ENCODE measurements at regions not wholly inside any gene's neighbourhood (a gene's known extent, or its start where the extent isn't known, plus 50 kb on each side); places are given as distances from the start of the nearest gene placed in this dataset.
"Not testable (repeated sequence)": the region's sequence is repeated elsewhere in the genome, so short reads cannot be mapped to it uniquely, and the experiment has no call there.

- H3K9me3 ChIP-seq (ENCODE audit: control insufficient read depth, low read depth, low read length); H3K4me3 ChIP-seq (ENCODE audit: low read length); H3K4me1 ChIP-seq (ENCODE audit: control insufficient read depth, insufficient read depth, low read length); DNase-seq; H3K36me3 ChIP-seq (ENCODE audit: control insufficient read depth, insufficient read depth, low read length); H3K27me3 ChIP-seq (ENCODE audit: control insufficient read depth, insufficient read depth, low read length); H3K27ac ChIP-seq (ENCODE audit: low read length): not testable (repeated sequence)
- 0% methylated on average over 1 of the region's 6 CpGs for WGBS (ENCODE audit: insufficient coverage, low lambda C conversion rate)
These were observed 666.5 kb downstream of the TDRD15 start for GRCh38 chr2:21790311-21790710.

GRCh38 chr2:21792571-21792970, 668.8 kb downstream of the TDRD15 start:
- no peaks in the 10 kb centered on the region for H3K27me3 ChIP-seq (ENCODE audit: control insufficient read depth, insufficient read depth, low read length)
- DNase-seq, result no peak
- H3K4me3 ChIP-seq (ENCODE audit: low read length), result no peak overlapping the region
- H3K4me1 ChIP-seq (ENCODE audit: control insufficient read depth, insufficient read depth, low read length), result no peaks in the 10 kb centered on the region
- H3K36me3 ChIP-seq (ENCODE audit: control insufficient read depth, insufficient read depth, low read length), result no peaks in the 10 kb centered on the region
- H3K27ac ChIP-seq (ENCODE audit: low read length), result no peak overlapping the region
- no peaks in the 10 kb centered on the region for H3K9me3 ChIP-seq (ENCODE audit: control insufficient read depth, low read depth, low read length)

GRCh38 chr2:21793461-21793860, 669.7 kb downstream of the TDRD15 start:
- Histone ChIP-seq H3K4me1 (ENCODE audit: control insufficient read depth, insufficient read depth, low read length) (no peaks in the 10 kb centered on the region), H3K4me3 (ENCODE audit: low read length) (no peak overlapping the region), H3K36me3 (ENCODE audit: control insufficient read depth, insufficient read depth, low read length) (no peaks in the 10 kb centered on the region), H3K9me3 (ENCODE audit: control insufficient read depth, low read depth, low read length) (no peaks in the 10 kb centered on the region), H3K27me3 (ENCODE audit: control insufficient read depth, insufficient read depth, low read length) (no peaks in the 10 kb centered on the region), H3K27ac (ENCODE audit: low read length) (no peak overlapping the region)
- no peak for DNase-seq
- 80% methylated on average over 1 of the region's 1 CpG for WGBS (ENCODE audit: insufficient coverage, low lambda C conversion rate)

- H3K4me1 ChIP-seq (ENCODE audit: control insufficient read depth, insufficient read depth, low read length), result no peaks in the 10 kb centered on the region
- no peaks in the 10 kb centered on the region for H3K36me3 ChIP-seq (ENCODE audit: control insufficient read depth, insufficient read depth, low read length)
- no peaks in the 10 kb centered on the region for H3K9me3 ChIP-seq (ENCODE audit: control insufficient read depth, low read depth, low read length)
- H3K27me3 ChIP-seq (ENCODE audit: control insufficient read depth, insufficient read depth, low read length), result no peaks in the 10 kb centered on the region
- no peak overlapping the region for H3K4me3 ChIP-seq (ENCODE audit: low read length)
- WGBS (ENCODE audit: insufficient coverage, low lambda C conversion rate), result 100% methylated on average over 1 of the region's 2 CpGs
- no peak for DNase-seq
- H3K27ac ChIP-seq (ENCODE audit: low read length), result no peak overlapping the region
These were observed 670.8 kb downstream of the TDRD15 start for GRCh38 chr2:21794611-21795010.

GRCh38 chr2:21800356-21800755, 676.6 kb downstream of the TDRD15 start:
- no peaks in the 10 kb centered on the region for H3K9me3 ChIP-seq (ENCODE audit: control insufficient read depth, low read depth, low read length)
- no peaks in the 10 kb centered on the region for H3K27me3 ChIP-seq (ENCODE audit: control insufficient read depth, insufficient read depth, low read length)
- no peaks in the 10 kb centered on the region for H3K4me1 ChIP-seq (ENCODE audit: control insufficient read depth, insufficient read depth, low read length)
- DNase-seq, result peak in 1 of 2 donors; percentile 2
- H3K27ac ChIP-seq (ENCODE audit: low read length), result no peak overlapping the region
- H3K36me3 ChIP-seq (ENCODE audit: control insufficient read depth, insufficient read depth, low read length), result no peaks in the 10 kb centered on the region
- H3K4me3 ChIP-seq (ENCODE audit: low read length), result no peak overlapping the region
- WGBS (ENCODE audit: insufficient coverage, low lambda C conversion rate), result 100% methylated on average over 1 of the region's 1 CpG

- Histone ChIP-seq H3K27ac (ENCODE audit: low read length) (no peak overlapping the region), H3K9me3 (ENCODE audit: control insufficient read depth, low read depth, low read length) (no peaks in the 10 kb centered on the region), H3K27me3 (ENCODE audit: control insufficient read depth, insufficient read depth, low read length) (no peaks in the 10 kb centered on the region), H3K4me3 (ENCODE audit: low read length) (no peak overlapping the region), H3K36me3 (ENCODE audit: control insufficient read depth, insufficient read depth, low read length) (no peaks in the 10 kb centered on the region), H3K4me1 (ENCODE audit: control insufficient read depth, insufficient read depth, low read length) (no peaks in the 10 kb centered on the region)
- DNase-seq, result no peak
- no CpG with 5 or more reads among the region's 3 CpGs for WGBS (ENCODE audit: insufficient coverage, low lambda C conversion rate)
These were observed 679.8 kb downstream of the TDRD15 start for GRCh38 chr2:21803550-21803949.

GRCh38 chr2:21804151-21804550, 680.4 kb downstream of the TDRD15 start:
- Histone ChIP-seq H3K4me1 (ENCODE audit: control insufficient read depth, insufficient read depth, low read length) (no peaks in the 10 kb centered on the region), H3K27ac (ENCODE audit: low read length) (no peak overlapping the region), H3K36me3 (ENCODE audit: control insufficient read depth, insufficient read depth, low read length) (no peaks in the 10 kb centered on the region), H3K4me3 (ENCODE audit: low read length) (no peak overlapping the region), H3K9me3 (ENCODE audit: control insufficient read depth, low read depth, low read length) (no peaks in the 10 kb centered on the region), H3K27me3 (ENCODE audit: control insufficient read depth, insufficient read depth, low read length) (no peaks in the 10 kb centered on the region)
- no peak for DNase-seq
- WGBS (ENCODE audit: insufficient coverage, low lambda C conversion rate), result 100% methylated on average over 1 of the region's 3 CpGs

GRCh38 chr2:21811541-21811940, 687.8 kb downstream of the TDRD15 start:
- Histone ChIP-seq H3K27ac (ENCODE audit: low read length) (no peak overlapping the region), H3K36me3 (ENCODE audit: control insufficient read depth, insufficient read depth, low read length) (no peaks in the 10 kb centered on the region)
- WGBS (ENCODE audit: insufficient coverage, low lambda C conversion rate), result 80% methylated on average over 2 of the region's 2 CpGs

GRCh38 chr2:21812766-21813165, 689.0 kb downstream of the TDRD15 start:
- H3K36me3 ChIP-seq (ENCODE audit: control insufficient read depth, insufficient read depth, low read length), result no peaks in the 10 kb centered on the region
- H3K27me3 ChIP-seq (ENCODE audit: control insufficient read depth, insufficient read depth, low read length), result no peaks in the 10 kb centered on the region
- H3K4me1 ChIP-seq (ENCODE audit: control insufficient read depth, insufficient read depth, low read length), result no peaks in the 10 kb centered on the region
- H3K9me3 ChIP-seq (ENCODE audit: control insufficient read depth, low read depth, low read length), result no peaks in the 10 kb centered on the region
- DNase-seq, result no peak
- no CpG with 5 or more reads among the region's 1 CpG for WGBS (ENCODE audit: insufficient coverage, low lambda C conversion rate)
- H3K4me3 ChIP-seq (ENCODE audit: low read length), result no peak overlapping the region
- H3K27ac ChIP-seq (ENCODE audit: low read length), result no peak overlapping the region

More at GRCh38 chr2:21811541-21811940, 687.8 kb downstream of the TDRD15 start:
- Histone ChIP-seq H3K27me3 (ENCODE audit: control insufficient read depth, insufficient read depth, low read length) (no peaks in the 10 kb centered on the region), H3K4me3 (ENCODE audit: low read length) (no peak overlapping the region), H3K9me3 (ENCODE audit: control insufficient read depth, low read depth, low read length) (no peaks in the 10 kb centered on the region), H3K4me1 (ENCODE audit: control insufficient read depth, insufficient read depth, low read length) (no peaks in the 10 kb centered on the region)
- DNase-seq, result no peak

GRCh38 chr2:21814588-21815149, 690.9 kb downstream of the TDRD15 start:
- WGBS (ENCODE audit: insufficient coverage, low lambda C conversion rate), result 94% methylated on average over 3 of the region's 4 CpGs
- Histone ChIP-seq H3K27ac (ENCODE audit: low read length) (no peak overlapping the region), H3K4me3 (ENCODE audit: low read length) (no peak overlapping the region), H3K4me1 (ENCODE audit: control insufficient read depth, insufficient read depth, low read length) (no peaks in the 10 kb centered on the region), H3K36me3 (ENCODE audit: control insufficient read depth, insufficient read depth, low read length) (no peaks in the 10 kb centered on the region), H3K9me3 (ENCODE audit: control insufficient read depth, low read depth, low read length) (no peaks in the 10 kb centered on the region), H3K27me3 (ENCODE audit: control insufficient read depth, insufficient read depth, low read length) (no peaks in the 10 kb centered on the region)
- no peak for DNase-seq

- 100% methylated on average over 1 of the region's 7 CpGs for WGBS (ENCODE audit: insufficient coverage, low lambda C conversion rate)
- Histone ChIP-seq H3K27ac (ENCODE audit: low read length) (no peak overlapping the region), H3K9me3 (ENCODE audit: control insufficient read depth, low read depth, low read length) (no peaks in the 10 kb centered on the region), H3K4me1 (ENCODE audit: control insufficient read depth, insufficient read depth, low read length) (no peaks in the 10 kb centered on the region), H3K36me3 (ENCODE audit: control insufficient read depth, insufficient read depth, low read length) (no peaks in the 10 kb centered on the region), H3K27me3 (ENCODE audit: control insufficient read depth, insufficient read depth, low read length) (no peaks in the 10 kb centered on the region), H3K4me3 (ENCODE audit: low read length) (no peak overlapping the region)
- DNase-seq, result no peak
These were observed 694.5 kb downstream of the TDRD15 start for GRCh38 chr2:21818212-21818795.
